ENCODE measurements at regions not wholly inside any gene's neighbourhood (a gene's known extent, or its start where the extent isn't known, plus 50 kb on each side); places are given as distances from the start of the nearest gene placed in this dataset.

- TF ChIP-seq CTCF (IDR thresholded peaks at IDR 0.05) (no peak), POLR2A (IDR thresholded peaks at IDR 0.05) (no peak)
Observed at GRCh38 chr7:130844811-130845580, 111.0 kb upstream of the KLF14 start.
